ENCODE measurements at regions not wholly inside any gene's neighbourhood (a gene's known extent, or its start where the extent isn't known, plus 50 kb on each side); places are given as distances from the start of the nearest gene placed in this dataset.

- Histone ChIP-seq H3K27ac (ENCODE audit: low read depth, low read length, poor library complexity, severe bottlenecking) (no peak overlapping the region), H3F3A (ENCODE audit: insufficient read depth, low read length) (no peaks in the 10 kb centered on the region), H4K20me1 (ENCODE audit: insufficient read depth, low read length) (no peaks in the 10 kb centered on the region), H3K9ac (ENCODE audit: low read length) (no peak overlapping the region), H3K4me3 (ENCODE audit: low read depth, low read length, poor library complexity, severe bottlenecking) (no peak overlapping the region), H2AFZ (ENCODE audit: low read length) (no peak overlapping the region), H3K79me2 (ENCODE audit: insufficient read depth, low read length) (no peaks in the 10 kb centered on the region), H3K36me3 (ENCODE audit: insufficient read depth, low read length) (no peaks in the 10 kb centered on the region), H3K4me2 (ENCODE audit: low read length) (no peak overlapping the region), H3K9me3 (ENCODE audit: low read length) (no peaks in the 10 kb centered on the region), H3K27me3 (ENCODE audit: insufficient read depth, low read length) (no peaks in the 10 kb centered on the region), H3K9me2 (ENCODE audit: low read depth, low read length) (no peaks in the 10 kb centered on the region), H3K4me1 (ENCODE audit: insufficient read depth, low read length, severe bottlenecking) (no peaks in the 10 kb centered on the region)
- TF ChIP-seq EZH2 (IDR thresholded peaks at IDR 0.05; ENCODE audit: borderline replicate concordance, low read length) (no peak), CTCF (IDR thresholded peaks at IDR 0.05; ENCODE audit: low read length) (no peak)
These were observed 165.7 kb upstream of the GUCY1A2 start for GRCh38 chr11:107183953-107184352.

- no peaks in the 10 kb centered on the region for H3K27me3 ChIP-seq (ENCODE audit: insufficient read depth, low read length)
- no peaks in the 10 kb centered on the region for H3K4me1 ChIP-seq (ENCODE audit: insufficient read depth, low read length, severe bottlenecking)
- H3K27ac ChIP-seq (ENCODE audit: low read depth, low read length, poor library complexity, severe bottlenecking) = no peak overlapping the region
- no peaks in the 10 kb centered on the region for H3K79me2 ChIP-seq (ENCODE audit: insufficient read depth, low read length)
- H4K20me1 ChIP-seq (ENCODE audit: insufficient read depth, low read length) = no peaks in the 10 kb centered on the region
- H2AFZ ChIP-seq (ENCODE audit: low read length) = no peak overlapping the region
- no peaks in the 10 kb centered on the region for H3K36me3 ChIP-seq (ENCODE audit: insufficient read depth, low read length)
- H3K9me3 ChIP-seq (ENCODE audit: low read length) = no peaks in the 10 kb centered on the region
- no peak overlapping the region for H3K4me2 ChIP-seq (ENCODE audit: low read length)
- H3F3A ChIP-seq (ENCODE audit: insufficient read depth, low read length) = no peaks in the 10 kb centered on the region
- no peak for TF ChIP-seq CTCF (IDR thresholded peaks at IDR 0.05; ENCODE audit: low read length)
- no peak overlapping the region for H3K4me3 ChIP-seq (ENCODE audit: low read depth, low read length, poor library complexity, severe bottlenecking)
- no peaks in the 10 kb centered on the region for H3K9me2 ChIP-seq (ENCODE audit: low read depth, low read length)
- H3K9ac ChIP-seq (ENCODE audit: low read length) = no peak overlapping the region
These were observed 164.7 kb upstream of the GUCY1A2 start for GRCh38 chr11:107182978-107183377.

- Histone ChIP-seq H3K27ac (ENCODE audit: low read depth, low read length, poor library complexity, severe bottlenecking) (no peak overlapping the region), H3K9me2 (ENCODE audit: low read depth, low read length) (no peaks in the 10 kb centered on the region), H4K20me1 (ENCODE audit: insufficient read depth, low read length) (no peaks in the 10 kb centered on the region), H2AFZ (ENCODE audit: low read length) (no peak overlapping the region), H3K9ac (ENCODE audit: low read length) (no peak overlapping the region), H3K27me3 (ENCODE audit: insufficient read depth, low read length) (no peaks in the 10 kb centered on the region), H3K9me3 (ENCODE audit: low read length) (no peaks in the 10 kb centered on the region), H3K4me1 (ENCODE audit: insufficient read depth, low read length, severe bottlenecking) (no peaks in the 10 kb centered on the region), H3K4me3 (ENCODE audit: low read depth, low read length, poor library complexity, severe bottlenecking) (no peak overlapping the region), H3K36me3 (ENCODE audit: insufficient read depth, low read length) (no peaks in the 10 kb centered on the region), H3F3A (ENCODE audit: insufficient read depth, low read length) (no peaks in the 10 kb centered on the region), H3K4me2 (ENCODE audit: low read length) (no peak overlapping the region), H3K79me2 (ENCODE audit: insufficient read depth, low read length) (no peaks in the 10 kb centered on the region)
- TF ChIP-seq EZH2 (IDR thresholded peaks at IDR 0.05; ENCODE audit: borderline replicate concordance, low read length) (no peak), CTCF (IDR thresholded peaks at IDR 0.05; ENCODE audit: low read length) (no peak)
These were observed 162.0 kb upstream of the GUCY1A2 start for GRCh38 chr11:107180236-107180635.
